Right lobe of liver (tissue), 6 donors: ENCODE measurements at regions not wholly inside any gene's neighbourhood (a gene's known extent, or its start where the extent isn't known, plus 50 kb on each side); places are given as distances from the start of the nearest gene placed in this dataset.

Source experiments
- ATAC-seq, 4 donors: fragments of 200-7000 bp; cut with Tn5 transposase; one replicate each; pipeline ENCODE4 v1.9.1; 2020; ENCODE audit warnings: mild to moderate bottlenecking in 4 of 4, moderate library complexity in 4 of 4
- DNase-seq, 3 donors: peaks; one replicate each; pipeline ENCODE4 v3.0.0-alpha.2; 2020
- H3K27ac ChIP-seq, 3 donors: fragments of 200-600 bp; one replicate each; pipeline ENCODE4 v1.8.0; 2022
- H3K27me3 ChIP-seq, 2 donors: fragments of 200-600 bp; one replicate each; pipeline ENCODE4 v1.8.0; 2022
- H3K36me3 ChIP-seq, 4 donors: fragments of 200-600 bp; sonication (generic) in 1 of 4; one replicate each; pipeline versions ENCODE4 v1.5.1 to v1.8.0; 2017 to 2022; ENCODE audit warnings: control low read depth in 1 of 4
- H3K4me1 ChIP-seq, 4 donors: fragments of 200-600 bp; sonication (generic) in 1 of 4; one replicate each; pipeline versions ENCODE4 v1.5.1 to v1.8.0; 2017 to 2022; ENCODE audit warnings: control low read depth in 1 of 4
- H3K4me3 ChIP-seq, 3 donors: fragments of 200-600 bp; one replicate each; pipeline ENCODE4 v1.8.0; 2022
- H3K9me3 ChIP-seq, 4 donors: fragments of 200-600 bp; sonication (generic) in 1 of 4; one replicate each; pipeline versions ENCODE4 v1.5.1 to v1.8.0; 2017 to 2022; ENCODE audit warnings: control low read depth in 1 of 4
- CTCF ChIP-seq, 4 donors: fragments of 200-600 bp in 3 of 4; fragments of 450-650 bp in 1 of 4; IDR thresholded peaks; one replicate each; pipeline versions ENCODE4 v1.5.1 to v1.8.0; 2016 to 2022; ENCODE audit warnings: antibody characterized with exemption in 4 of 4, mild to moderate bottlenecking in 2 of 4
- POLR2A ChIP-seq: fragments of 450-650 bp; IDR thresholded peaks from one replicate; pipeline ENCODE4 v1.6.1; 2017; ENCODE audit warnings: antibody characterized with exemption, mild to moderate bottlenecking
- WGBS: methylation state at CpG from one replicate; pipeline ENCODE4 v1.1.6; 2018; ENCODE audit warnings: low coverage, low lambda C conversion rate; ENCODE audit not compliant: insufficient coverage; ENCODE audit errors: missing lambda C conversion rate; 5-methylcytosine and 5-hydroxymethylcytosine counted together
- intact Hi-C, 2 donors: fragments of 100-400 bp; cut with DNase I; formaldehyde crosslinking; loops; one replicate each; pipeline versions ENCODE4 v1.11.2 to v1.14.1; 2022
- donor health status: DM: no; HTN: yes; CAD: no.
- donor health status: DM: no; HTN: no; CAD: no.
- donor health status: DM: no; HTN: no; CAD: no.
- donor health status: DM: no; HTN: yes; CAD: no.
- donor health status: DM: no; HTN: yes; CAD: no.

- intact Hi-C loops: no loop called here
- ATAC-seq: no peak
These were observed 586.3 kb downstream of the BRINP1 start for GRCh38 chr9:118782790-118783463.

GRCh38 chr9:118784033-118784432, 585.2 kb downstream of the BRINP1 start:
- Histone ChIP-seq H3K27me3 (no peaks in the 10 kb centered on the region), H3K4me1 (peaks cover 0 to 2% (median 0%) of the 10 kb centered on the region in 4 donors), H3K27ac (no peak overlapping the region), H3K4me3 (no peak overlapping the region), H3K9me3 (no peaks in the 10 kb centered on the region), H3K36me3 (no peaks in the 10 kb centered on the region)
- WGBS: 75% methylated on average over 3 of the region's 3 CpGs
- no peak for ATAC-seq
- DNase-seq: no peak
- intact Hi-C loops: no loop called here
- TF ChIP-seq CTCF (IDR thresholded peaks at IDR 0.05) (no peak), POLR2A (no peak)

More at GRCh38 chr9:118782790-118783463, 586.3 kb downstream of the BRINP1 start:
- Histone ChIP-seq H3K27me3 (no peaks in the 10 kb centered on the region), H3K36me3 (no peaks in the 10 kb centered on the region), H3K27ac (no peak overlapping the region), H3K4me3 (no peak overlapping the region), H3K9me3 (no peaks in the 10 kb centered on the region), H3K4me1 (peaks cover 0 to 2% (median 0%) of the 10 kb centered on the region in 4 donors)
- 64% methylated on average over 4 of the region's 5 CpGs for WGBS
- TF ChIP-seq CTCF (IDR thresholded peaks at IDR 0.05) (no peak), POLR2A (no peak)
- DNase-seq: no peak

- intact Hi-C loops: no loop called here
- no peaks in the 10 kb centered on the region for H3K9me3 ChIP-seq
- H3K27ac ChIP-seq: no peak overlapping the region
- ATAC-seq (no peak), DNase-seq (no peak)
- peaks cover 0 to 2% (median 0%) of the 10 kb centered on the region in 4 donors for H3K4me1 ChIP-seq
- no peaks in the 10 kb centered on the region for H3K27me3 ChIP-seq
- no peak for TF ChIP-seq CTCF (IDR thresholded peaks at IDR 0.05)
- no peaks in the 10 kb centered on the region for H3K36me3 ChIP-seq
- WGBS: 70% methylated on average over 4 of the region's 7 CpGs
- H3K4me3 ChIP-seq: no peak overlapping the region
These were observed 583.8 kb downstream of the BRINP1 start for GRCh38 chr9:118785456-118785855.

GRCh38 chr9:118786877-118787276, 582.4 kb downstream of the BRINP1 start:
- H3K4me1 ChIP-seq: peaks cover 0 to 2% (median 0%) of the 10 kb centered on the region in 4 donors
- no peak overlapping the region for H3K27ac ChIP-seq
- DNase-seq (no peak), ATAC-seq (no peak)
- intact Hi-C loops: no loop called here
- H3K4me3 ChIP-seq: no peak overlapping the region
- no peaks in the 10 kb centered on the region for H3K36me3 ChIP-seq
- H3K9me3 ChIP-seq: no peaks in the 10 kb centered on the region
- no peaks in the 10 kb centered on the region for H3K27me3 ChIP-seq
- 25% methylated on average over 3 of the region's 3 CpGs for WGBS
- TF ChIP-seq POLR2A (no peak), CTCF (IDR thresholded peaks at IDR 0.05) (no peak)
